H1 (cell line): ENCODE measurements at regions not wholly inside any gene's neighbourhood (a gene's known extent, or its start where the extent isn't known, plus 50 kb on each side); places are given as distances from the start of the nearest gene placed in this dataset.

Experiments
- CTCF ChIA-PET: fragments of 300-600 bp; sonication (Branson Sonifier 250); formaldehyde crosslinking; loops from one replicate; lab custom pipeline; 2021; ENCODE audit not compliant: partially characterized antibody; lab: Charles Lee
- POLR2A ChIA-PET: fragments of 300-600 bp; sonication (Branson Sonifier 250); formaldehyde crosslinking; loops from one replicate; lab custom pipeline; 2021; ENCODE audit warnings: inconsistent platforms; ENCODE audit not compliant: partially characterized antibody; lab: Charles Lee
- DNase-seq, 2 experiments: peaks; one replicate each; pipeline versions ENCODE4 v3.0.0 to v3.0.0-alpha.2; 2010 to 2022; ENCODE audit warnings: low spot score in 2 of 2, low read depth in 1 of 2, mixed read lengths in 1 of 2
- FAIRE-seq: peaks from 2 replicates; lab custom pipeline; 2011; peaks lifted over from hg19 to GRCh38; lab: Jason Lieb, UNC
- H2AFZ ChIP-seq: 2 replicates; pipeline ENCODE4 v1.8.1; 2012; ENCODE audit warnings: low read length, inconsistent platforms
- H2AK5ac ChIP-seq: 2 replicates; pipeline ENCODE4 v1.6.1; 2013; ENCODE audit warnings: low read depth, low read length
- H2BK120ac ChIP-seq: replicated peaks from 2 replicates; pipeline ENCODE3; 2013; ENCODE audit warnings: low read depth, low read length, inconsistent platforms
- H2BK12ac ChIP-seq: 2 replicates; pipeline ENCODE4 v1.6.1; 2013; ENCODE audit warnings: low read depth, low read length
- H2BK15ac ChIP-seq: 2 replicates; pipeline ENCODE4 v1.6.1; 2013; ENCODE audit warnings: low read length
- H2BK20ac ChIP-seq: 2 replicates; pipeline ENCODE4 v1.6.1; 2013; ENCODE audit warnings: low read length
- H2BK5ac ChIP-seq: 2 replicates; pipeline ENCODE4 v1.6.1; 2013; ENCODE audit warnings: low read depth, low read length
- H3K14ac ChIP-seq: 2 replicates; pipeline ENCODE4 v1.6.1; 2013; ENCODE audit warnings: inconsistent platforms; ENCODE audit not compliant: insufficient read length
- H3K18ac ChIP-seq: 2 replicates; pipeline ENCODE4 v1.6.1; 2013; ENCODE audit warnings: low read length; ENCODE audit errors: extremely low read depth
- H3K23ac ChIP-seq: 2 replicates; pipeline ENCODE4 v1.6.1; 2013; ENCODE audit warnings: inconsistent platforms; ENCODE audit not compliant: insufficient read length
- H3K23me2 ChIP-seq: 2 replicates; pipeline ENCODE4 v1.6.1; 2013; ENCODE audit warnings: low read depth, low read length
- H3K27ac ChIP-seq: 2 replicates; pipeline ENCODE4 v1.6.1; 2011; ENCODE audit warnings: low read depth, low read length, inconsistent platforms
- H3K27me3 ChIP-seq, 4 experiments: replicated peaks in 1 of 4; 1 replicate in 1 of 4; 2 replicates in 3 of 4; pipeline versions ENCODE4 v1.6.1 to v1.8.1; 2011 to 2013; ENCODE audit warnings: low read length in 3 of 4, mild to moderate bottlenecking in 3 of 4, inconsistent platforms in 2 of 4, mixed read lengths in 2 of 4, moderate library complexity in 1 of 4; ENCODE audit not compliant: control insufficient read depth in 3 of 4, insufficient read depth in 3 of 4; ENCODE audit errors: extremely low read depth in 1 of 4
- H3K36me3 ChIP-seq, 4 experiments: 2 replicates each; pipeline versions ENCODE4 v1.6.1 to v1.8.1; 2011 to 2013; ENCODE audit warnings: mild to moderate bottlenecking in 4 of 4, low read length in 3 of 4, moderate library complexity in 2 of 4, control low read depth in 1 of 4, inconsistent platforms in 1 of 4; ENCODE audit not compliant: insufficient read depth in 4 of 4, control insufficient read depth in 2 of 4
- H3K4ac ChIP-seq: replicated peaks from 2 replicates; pipeline ENCODE3; 2013; ENCODE audit warnings: low read length, low read depth, mixed read lengths, inconsistent platforms; ENCODE audit not compliant: insufficient read length
- H3K4me1 ChIP-seq, 4 experiments: replicated peaks in 1 of 4; 1 replicate in 1 of 4; 2 replicates in 3 of 4; pipeline versions ENCODE4 v1.6.1 to v1.8.1; 2011 to 2013; ENCODE audit warnings: low read length in 3 of 4, inconsistent platforms in 2 of 4, mixed read lengths in 1 of 4; ENCODE audit not compliant: insufficient read depth in 4 of 4, control insufficient read depth in 3 of 4
- H3K4me2 ChIP-seq, 2 experiments: 2 replicates each; pipeline versions ENCODE4 v1.6.1 to v1.8.1; 2011 to 2013; ENCODE audit warnings: low read depth in 2 of 2, low read length in 2 of 2, control low read depth in 1 of 2, inconsistent platforms in 1 of 2, mild to moderate bottlenecking in 1 of 2; ENCODE audit not compliant: insufficient read depth in 1 of 2
- H3K4me3 ChIP-seq, 4 experiments: fragments of 200-600, 300-600 bp in 1 of 4; sonication (generic), shearing (Covaris generic), sonication (Bioruptor Twin) in 1 of 4; 2 replicates each; pipeline versions ENCODE4 v1.5.1 to v1.8.1; 2011 to 2016; ENCODE audit warnings: low read length in 4 of 4, low read depth in 3 of 4, control low read depth in 2 of 4, inconsistent platforms in 2 of 4, mild to moderate bottlenecking in 2 of 4, mixed read lengths in 1 of 4, moderate library complexity in 1 of 4; ENCODE audit not compliant: insufficient read depth in 2 of 4; ENCODE audit errors: extremely low read depth in 1 of 4
- H3K56ac ChIP-seq: replicated peaks from 2 replicates; pipeline ENCODE3; 2013; ENCODE audit warnings: low read depth, mild to moderate bottlenecking, mixed read lengths, low read length, inconsistent platforms; ENCODE audit not compliant: insufficient read length
- H3K79me1 ChIP-seq: 2 replicates; pipeline ENCODE4 v1.6.1; 2013; ENCODE audit warnings: low read depth, low read length, control low read depth
- H3K79me2 ChIP-seq, 2 experiments: 2 replicates each; pipeline versions ENCODE4 v1.6.1 to v1.8.1; 2012 to 2013; ENCODE audit warnings: low read length in 2 of 2, mild to moderate bottlenecking in 2 of 2, inconsistent platforms in 1 of 2; ENCODE audit not compliant: insufficient read depth in 2 of 2, control insufficient read depth in 1 of 2
- H3K9ac ChIP-seq, 4 experiments: replicated peaks in 1 of 4; 1 replicate in 1 of 4; 2 replicates in 3 of 4; pipeline versions ENCODE4 v1.6.1 to v1.8.1; 2011 to 2013; ENCODE audit warnings: low read depth in 3 of 4, low read length in 3 of 4, control low read depth in 2 of 4, mild to moderate bottlenecking in 2 of 4, moderate library complexity in 2 of 4, inconsistent platforms in 1 of 4; ENCODE audit errors: extremely low read depth in 1 of 4
- H3K9me3 ChIP-seq, 2 experiments: 2 replicates each; pipeline versions ENCODE4 v1.6.1 to v1.8.1; 2012 to 2013; ENCODE audit warnings: mild to moderate bottlenecking in 2 of 2, moderate library complexity in 2 of 2, control low read depth in 1 of 2, inconsistent platforms in 1 of 2, low read depth in 1 of 2, low read length in 1 of 2, mixed read lengths in 1 of 2; ENCODE audit not compliant: insufficient read depth in 2 of 2
- H4K20me1 ChIP-seq, 2 experiments: replicated peaks in 1 of 2; 2 replicates each; pipeline versions ENCODE3 to v1.8.1; 2011 to 2013; ENCODE audit warnings: inconsistent platforms in 2 of 2, low read length in 2 of 2, mild to moderate bottlenecking in 1 of 2; ENCODE audit not compliant: insufficient read depth in 2 of 2, control insufficient read depth in 1 of 2
- H4K5ac ChIP-seq: 2 replicates; pipeline ENCODE4 v1.6.1; 2013; ENCODE audit warnings: low read length, low read depth, mixed read lengths, inconsistent platforms; ENCODE audit not compliant: insufficient read length
- H4K8ac ChIP-seq: 2 replicates; pipeline ENCODE4 v1.8.0; 2013; ENCODE audit warnings: mild to moderate bottlenecking, moderate library complexity, low read length, inconsistent platforms; ENCODE audit not compliant: insufficient read depth; ENCODE audit errors: extremely low read depth
- H4K91ac ChIP-seq: replicated peaks from 2 replicates; pipeline ENCODE3; 2013; ENCODE audit warnings: low read length, mixed read lengths, inconsistent platforms; ENCODE audit not compliant: insufficient read length
- CBX8 ChIP-seq: fragments of 300-800, 300-1000 bp; sonication (generic); IDR thresholded peaks from 2 replicates; pipeline ENCODE4 v1.7.1; 2016; ENCODE audit warnings: low read depth, low read length, borderline replicate concordance
- EGR1 ChIP-seq: IDR thresholded peaks from 2 replicates; pipeline ENCODE4 v1.6.1; 2011; ENCODE audit warnings: low read depth, low read length, borderline replicate concordance
- EP300 ChIP-seq, 2 experiments: IDR thresholded peaks; 1 replicate in 1 of 2; 2 replicates in 1 of 2; pipeline ENCODE4 v1.6.1; 2011 to 2012; ENCODE audit warnings: low read depth in 2 of 2, low read length in 2 of 2, mild to moderate bottlenecking in 2 of 2, borderline replicate concordance in 1 of 2, inconsistent platforms in 1 of 2, moderate library complexity in 1 of 2
- FOSL1 ChIP-seq: IDR thresholded peaks from 2 replicates; pipeline ENCODE4 v1.6.1; 2011; ENCODE audit warnings: mild to moderate bottlenecking, low read depth, low read length, moderate library complexity; ENCODE audit not compliant: insufficient read depth
- SIX5 ChIP-seq: IDR thresholded peaks from 2 replicates; pipeline ENCODE4 v1.6.1; 2011; ENCODE audit warnings: mild to moderate bottlenecking, low read depth, low read length
- YY1 ChIP-seq: IDR thresholded peaks from 2 replicates; pipeline ENCODE4 v1.6.1; 2011; ENCODE audit warnings: low read depth, mild to moderate bottlenecking, low read length
- WGBS, 2 experiments: shearing (Covaris generic) in 1 of 2; methylation state at CpG; one replicate each; pipeline versions ENCODE4 v1.1.6 to v1.1.7; 2013 to 2015; ENCODE audit warnings: low lambda C conversion rate in 2 of 2, mixed read lengths in 2 of 2, inconsistent platforms in 1 of 2, low coverage in 1 of 2, missing lambda C conversion rate in 1 of 2; ENCODE audit not compliant: insufficient replicate concordance in 2 of 2, insufficient coverage in 1 of 2, insufficient read length in 1 of 2; ENCODE audit errors: extremely low coverage in 1 of 2, missing lambda C conversion rate in 1 of 2; 5-methylcytosine and 5-hydroxymethylcytosine counted together

DNA sequence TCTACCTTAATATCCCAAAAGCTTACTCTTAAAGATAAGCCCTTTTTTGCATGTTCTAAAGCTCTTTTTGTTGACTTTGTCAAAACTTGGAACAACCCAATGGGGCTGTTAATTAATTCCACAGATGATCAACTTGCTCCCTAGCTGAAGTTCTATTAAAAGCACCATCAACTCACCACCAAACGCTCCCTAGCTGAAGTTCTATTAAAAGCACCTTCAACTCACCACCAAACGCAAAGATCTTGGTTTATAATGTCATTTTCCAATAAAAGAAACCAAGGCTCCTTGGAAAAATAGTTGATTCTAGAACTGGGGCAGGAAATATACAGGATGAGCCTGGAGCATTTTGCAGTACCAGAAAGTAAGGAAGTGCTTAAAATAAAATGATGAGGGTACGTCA, 122.3 kb upstream of the STT3B start:
- no peak for DNase-seq
- H2BK120ac ChIP-seq, result no peak overlapping the region
- no peak for TF ChIP-seq CBX8
- TF ChIP-seq FOSL1, result no peak
- no peak for TF ChIP-seq YY1
- TF ChIP-seq SIX5, result no peak
- no peak for TF ChIP-seq EP300 (IDR thresholded peaks at IDR 0.05; ENCODE audit: borderline replicate concordance in 1 of 2, low read depth in 2 of 2, low read length in 2 of 2)
- no peak for TF ChIP-seq EGR1
- TF ChIP-seq, all 59 proteins: peak for 0
- H2AFZ ChIP-seq, result no peak overlapping the region
- H2BK5ac ChIP-seq, result no peak overlapping the region
- no peak overlapping the region for H3K56ac ChIP-seq
- no peak overlapping the region for H4K5ac ChIP-seq
- no peak overlapping the region for H4K8ac ChIP-seq
- 0 out of 7 replicates have a peak, but pooled peaks cover 0 to 2% (median 0%) of the 10 kb centered on the region in 4 experiments for H3K4me1 ChIP-seq
- no peak overlapping the region for H3K18ac ChIP-seq
- no peaks in the 10 kb centered on the region for H3K23me2 ChIP-seq
- FAIRE-seq, result no peak
- no peak overlapping the region for H3K23ac ChIP-seq
- no peak overlapping the region for H3K4me3 ChIP-seq
- no peak overlapping the region for H2BK12ac ChIP-seq
- H2AK5ac ChIP-seq, result no peak overlapping the region
- no peak overlapping the region for H3K27ac ChIP-seq
- CTCF ChIA-PET, result interaction anchor here (1.4 kb wide), 1 partner anchor 69 kb away, joined by 3 read pairs; no protein-coding TSS in a partner anchor
- H4K91ac ChIP-seq, result no peak overlapping the region
- H3K79me1 ChIP-seq, result no peaks in the 10 kb centered on the region
- 91% methylated on average over 3 of the region's 3 CpGs; no CpG with 5 or more reads in 1 of the 2 experiments for WGBS, 2 experiments
- POLR2A ChIA-PET, result no interaction called here
- H3K79me2 ChIP-seq, result no peaks in the 10 kb centered on the region
- no peak overlapping the region for H3K14ac ChIP-seq
- H3K4ac ChIP-seq, result no peak overlapping the region
- H3K36me3 ChIP-seq, result no peaks in the 10 kb centered on the region
- H3K9me3 ChIP-seq, result no peaks in the 10 kb centered on the region
- H3K4me2 ChIP-seq, result no peak overlapping the region
- no peak overlapping the region for H3K9ac ChIP-seq
- no peak overlapping the region for H2BK15ac ChIP-seq
- H3K27me3 ChIP-seq, result no peaks in the 10 kb centered on the region
- no peaks in the 10 kb centered on the region for H4K20me1 ChIP-seq
- no peak overlapping the region for H2BK20ac ChIP-seq
